K562 (cell line): ENCODE measurements at regions not wholly inside any gene's neighbourhood (a gene's known extent, or its start where the extent isn't known, plus 50 kb on each side); places are given as distances from the start of the nearest gene placed in this dataset.

Experiments
- ATAC-seq: fragments of 200-7000 bp; cut with Tn5 transposase; 3 replicates; pipeline ENCODE4 v1.9.1; 2020; ENCODE audit warnings: moderate library complexity
- BruUV-seq: library from RNA; stranded (reverse); fragments of 400-500 nt; replicated peaks from 2 replicates; lab custom pipeline; 2021; lab: Mats Ljungman, UMichigan
- CTCF ChIA-PET: fragments of 300-600 bp; formaldehyde crosslinking; extraction: SDS; loops from one replicate; lab custom pipeline; 2021; ENCODE audit warnings: low intra/inter-chr PET ratio; lab: Yijun Ruan, JAX
- POLR2A ChIA-PET: fragments of 300-600, 350-650 bp; sonication (Branson Sonifier 250); formaldehyde crosslinking; extraction: SDS; loops from one replicate; lab custom pipeline; 2021; ENCODE audit warnings: antibody characterized with exemption, inconsistent platforms; lab: Yijun Ruan, JAX
- DNase-seq, 4 experiments: peaks; one replicate each; pipeline versions ENCODE4 v3.0.0 to v3.0.0-alpha.2; 2011 to 2018; ENCODE audit warnings: low spot score in 3 of 4, mixed read lengths in 3 of 4; ENCODE audit errors: extremely low read depth in 1 of 4
- FAIRE-seq: peaks from 2 replicates; lab custom pipeline; 2011; peaks lifted over from hg19 to GRCh38; lab: Jason Lieb, UNC
- H2AFZ ChIP-seq: 2 replicates; pipeline ENCODE4 v1.6.0; 2011; ENCODE audit warnings: low read depth, low read length, control low read depth, inconsistent platforms
- H3K27ac ChIP-seq: fragments of 200-600 bp; 3 replicates; pipeline ENCODE4 v1.8.0; 2011; ENCODE audit warnings: low read depth, mild to moderate bottlenecking, control low read depth, inconsistent platforms, low read length, moderate library complexity, mixed read lengths; ENCODE audit errors: extremely low read depth
- H3K27me3 ChIP-seq, 2 experiments: fragments of 300-600 bp in 1 of 2; 2 replicates in 1 of 2; 3 replicates in 1 of 2; pipeline versions ENCODE4 v1.6.0 to v1.8.0; 2011; ENCODE audit warnings: inconsistent platforms in 2 of 2, low read length in 2 of 2, mild to moderate bottlenecking in 1 of 2, mixed read lengths in 1 of 2, moderate library complexity in 1 of 2; ENCODE audit not compliant: control insufficient read depth in 2 of 2, insufficient read depth in 2 of 2
- H3K36me3 ChIP-seq: fragments of 300-600 bp; 3 replicates; pipeline ENCODE4 v1.8.0; 2011; ENCODE audit warnings: mild to moderate bottlenecking, low read length, inconsistent platforms; ENCODE audit not compliant: control insufficient read depth, insufficient read depth
- H3K4me1 ChIP-seq, 2 experiments: fragments of 200-600 bp in 1 of 2; replicated peaks in 1 of 2; 2 replicates in 1 of 2; 3 replicates in 1 of 2; pipeline versions ENCODE4 v1.5.1 to v1.8.0; 2011; ENCODE audit warnings: inconsistent platforms in 2 of 2, low read length in 2 of 2, mild to moderate bottlenecking in 1 of 2, mixed read lengths in 1 of 2, moderate library complexity in 1 of 2; ENCODE audit not compliant: control insufficient read depth in 2 of 2, insufficient read depth in 2 of 2
- H3K4me2 ChIP-seq: 2 replicates; pipeline ENCODE4 v1.6.1; 2011; ENCODE audit warnings: low read length, control low read depth, inconsistent platforms, mixed read lengths; ENCODE audit not compliant: insufficient read depth
- H3K4me3 ChIP-seq: fragments of 200-600 bp; sonication (generic), shearing (Covaris generic); 2 replicates; pipeline ENCODE4 v1.5.1; 2016; ENCODE audit warnings: control low read depth, inconsistent platforms
- H3K79me2 ChIP-seq: fragments of 200-600 bp; 3 replicates; pipeline ENCODE4 v1.8.0; 2011; ENCODE audit warnings: low read length, inconsistent platforms; ENCODE audit not compliant: control insufficient read depth, insufficient read depth
- H3K9ac ChIP-seq, 2 experiments: 2 replicates each; pipeline versions ENCODE4 v1.6.0 to v1.6.1; 2011; ENCODE audit warnings: low read depth in 2 of 2, low read length in 2 of 2, control low read depth in 1 of 2, inconsistent platforms in 1 of 2, mild to moderate bottlenecking in 1 of 2, mixed read lengths in 1 of 2; ENCODE audit not compliant: insufficient read depth in 1 of 2
- H3K9me1 ChIP-seq: one replicate; pipeline ENCODE4 v1.6.0; 2011; ENCODE audit warnings: inconsistent platforms, mild to moderate bottlenecking, low read length, moderate library complexity; ENCODE audit not compliant: control insufficient read depth, insufficient read depth
- H3K9me3 ChIP-seq: replicated peaks from 2 replicates; pipeline ENCODE4 v1.5.1; 2011; ENCODE audit warnings: low read depth, low read length, inconsistent platforms; ENCODE audit not compliant: control insufficient read depth, insufficient read depth
- H4K20me1 ChIP-seq: replicated peaks from 2 replicates; pipeline ENCODE4 v1.6.1; 2011; ENCODE audit warnings: low read length, inconsistent platforms, mixed read lengths; ENCODE audit not compliant: control insufficient read depth, insufficient read depth
- ARID2 ChIP-seq: fragments of 450-650 bp; IDR thresholded peaks from 2 replicates; pipeline ENCODE4 v1.6.1; 2017; ENCODE audit warnings: antibody characterized with exemption, mild to moderate bottlenecking
- CEBPG ChIP-seq, 3 experiments: fragments of 200-800 bp in 1 of 3; sonication (Bioruptor generic) in 1 of 3; sonication (generic) in 1 of 3; formaldehyde crosslinking in 1 of 3; IDR thresholded peaks in 2 of 3; conservative IDR thresholded peaks in 1 of 3; 2 replicates each; pipeline versions ENCODE4 v1.6.1 to v1.8.0; 2016 to 2022; ENCODE audit warnings: missing compliant biosample characterization in 2 of 3, missing genetic modification characterization in 2 of 3, mild to moderate bottlenecking in 1 of 3, missing genetic modification reagents in 1 of 3
- USF2 ChIP-seq: sonication (generic); formaldehyde crosslinking; IDR thresholded peaks from 2 replicates; pipeline ENCODE4 v1.5.0; 2020; ENCODE audit warnings: missing genetic modification reagents
- WGBS: fragments of 100-300 bp; shearing (Covaris generic); methylation state at CpG from one replicate; pipeline ENCODE4 v1.1.6; 2016; ENCODE audit warnings: low coverage, mixed read lengths; ENCODE audit not compliant: insufficient coverage; ENCODE audit errors: missing lambda C conversion rate; 5-methylcytosine and 5-hydroxymethylcytosine counted together
- in situ Hi-C: fragments of 300-500 bp; cut with MboI; formaldehyde crosslinking; loops from 4 replicates; pipeline ENCODE4 v1.15.0; 2018; ENCODE audit warnings: inconsistent platforms, mixed read lengths
- intact Hi-C: fragments of 100-400 bp; cut with micrococcal nuclease; formaldehyde crosslinking; loops from 2 replicates; pipeline ENCODE4 v1.14.2; 2022
- TF ChIP-seq, protein P1 (sequence below): sonication (generic); formaldehyde crosslinking; IDR thresholded peaks from 2 replicates; pipeline ENCODE4 v1.8.0; 2022; ENCODE audit warnings: mild to moderate bottlenecking, missing genetic modification reagents

- Histone ChIP-seq H2AFZ (no peak overlapping the region), H3K36me3 (no peaks in the 10 kb centered on the region), H3K9ac (no peak overlapping the region), H3K4me1 (no peaks in the 10 kb centered on the region), H3K27ac (no peak overlapping the region), H3K79me2 (no peaks in the 10 kb centered on the region), H3K27me3 (no peaks in the 10 kb centered on the region), H3K4me3 (no peak overlapping the region), H3K9me1 (no peaks in the 10 kb centered on the region), H4K20me1 (no peaks in the 10 kb centered on the region), H3K9me3 (no peaks in the 10 kb centered on the region), H3K4me2 (no peak overlapping the region)
- intact Hi-C loops (no loop called here), in situ Hi-C loops (no loop called here)
- ChIA-PET CTCF (no interaction called here), POLR2A (interaction anchor here (0.5 kb wide), 1 partner anchor 261 kb away, joined by 3 read pairs; no protein-coding TSS in a partner anchor)
- no TSS peak for BruUV-seq
- ATAC-seq, result no peak
- no peak for FAIRE-seq
- WGBS, result 2% methylated on average over 6 of the region's 6 CpGs
- TF ChIP-seq, protein P1, sequence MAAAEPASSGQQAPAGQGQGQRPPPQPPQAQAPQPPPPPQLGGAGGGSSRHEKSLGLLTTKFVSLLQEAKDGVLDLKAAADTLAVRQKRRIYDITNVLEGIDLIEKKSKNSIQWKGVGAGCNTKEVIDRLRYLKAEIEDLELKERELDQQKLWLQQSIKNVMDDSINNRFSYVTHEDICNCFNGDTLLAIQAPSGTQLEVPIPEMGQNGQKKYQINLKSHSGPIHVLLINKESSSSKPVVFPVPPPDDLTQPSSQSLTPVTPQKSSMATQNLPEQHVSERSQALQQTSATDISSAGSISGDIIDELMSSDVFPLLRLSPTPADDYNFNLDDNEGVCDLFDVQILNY, result no peak
- no peak for TF ChIP-seq ARID2
- no peak for TF ChIP-seq USF2
- TF ChIP-seq CEBPG (CRISPR knock-in tag; IDR thresholded peaks at IDR 0.05), result no peak
- TF ChIP-seq CEBPG (tag; conservative IDR thresholded peaks at IDR 0.05 in 1 of 2, IDR thresholded peaks at IDR 0.05 in 1 of 2), result no peak
- no peak for DNase-seq
Measured at GRCh38 chr6:23637296-23637695, 488.7 kb upstream of the NRSN1 start.
